ENCODE measurements at regions not wholly inside any gene's neighbourhood (a gene's known extent, or its start where the extent isn't known, plus 50 kb on each side); places are given as distances from the start of the nearest gene placed in this dataset.

GRCh38 chr5:67474597-67475238 lies 278.1 kb upstream of the CD180 start:
- no peaks in the 10 kb centered on the region for H4K20me1 ChIP-seq (ENCODE audit: control insufficient read depth, insufficient read depth)
- intact Hi-C loops (cut with micrococcal nuclease; ENCODE audit: unreplicated experiment), result no loop called here
- H3K4me2 ChIP-seq (ENCODE audit: control insufficient read depth, insufficient read depth), result no peak overlapping the region
- H3K27ac ChIP-seq (ENCODE audit: control insufficient read depth, insufficient read depth), result no peak overlapping the region
- WGBS (ENCODE audit: insufficient coverage, insufficient replicate concordance, low lambda C conversion rate, missing lambda C conversion rate), result 14% methylated on average over 8 of the region's 8 CpGs
- no peaks in the 10 kb centered on the region for H3K79me2 ChIP-seq (ENCODE audit: control insufficient read depth, insufficient read depth, low read length)
- FAIRE-seq, result no peak
- POLR2A ChIA-PET, result no interaction called here
- TF ChIP-seq HDAC2 (IDR thresholded peaks at IDR 0.05) (no peak), IKZF2 (IDR thresholded peaks at IDR 0.05) (no peak), POLR2A (IDR thresholded peaks at IDR 0.05; ENCODE audit: low read depth, low read length) (no peak)
- no peaks in the 10 kb centered on the region for H3K27me3 ChIP-seq (replicated peaks in 1 of 2; ENCODE audit: control insufficient read depth in 2 of 2, insufficient read depth in 2 of 2, low read length in 1 of 2)
- in situ Hi-C loops (cut with MboI), result no loop called here
- SMC1A ChIA-PET (ENCODE audit: uncharacterized antibody, unreplicated experiment), result no interaction called here
- H3K9me3 ChIP-seq (replicated peaks; ENCODE audit: control insufficient read depth, insufficient read depth, low read length), result no peaks in the 10 kb centered on the region
- no peak for ATAC-seq
- BruUV-seq (replicated peaks), result no TSS peak
- CTCF ChIA-PET, result interaction anchor here (0.5 to 0.7 kb wide), 2 partner anchors 54 to 579 kb away, joined by 3 to 4 read pairs; no protein-coding TSS in a partner anchor
- RAD21 ChIA-PET (ENCODE audit: unreplicated experiment), result no interaction called here
- no peak for DNase-seq (ENCODE audit: low read depth, low spot score)
- no peak overlapping the region for H2AFZ ChIP-seq (ENCODE audit: control insufficient read depth, low read depth, low read length)
- H3K9ac ChIP-seq (ENCODE audit: control insufficient read depth, insufficient read depth, low read length), result no peak overlapping the region
- H3K4me3 ChIP-seq, result no peak overlapping the region
- no peaks in the 10 kb centered on the region for H3K4me1 ChIP-seq (ENCODE audit: control insufficient read depth, insufficient read depth, low read length)
- H3K36me3 ChIP-seq (ENCODE audit: control insufficient read depth in 2 of 2, insufficient read depth in 2 of 2, low read length in 1 of 2), result no peaks in the 10 kb centered on the region

GRCh38 chr5:67467110-67467509 lies 270.5 kb upstream of the CD180 start:
- SMC1A ChIA-PET (ENCODE audit: uncharacterized antibody, unreplicated experiment), result no interaction called here
- H3K4me1 ChIP-seq (ENCODE audit: control insufficient read depth, insufficient read depth, low read length), result no peaks in the 10 kb centered on the region
- no peak overlapping the region for H3K4me2 ChIP-seq (ENCODE audit: control insufficient read depth, insufficient read depth)
- no peaks in the 10 kb centered on the region for H3K27me3 ChIP-seq (replicated peaks in 1 of 2; ENCODE audit: control insufficient read depth in 2 of 2, insufficient read depth in 2 of 2, low read length in 1 of 2)
- BruUV-seq (replicated peaks), result no TSS peak
- no peak overlapping the region for H3K27ac ChIP-seq (ENCODE audit: control insufficient read depth, insufficient read depth)
- no peaks in the 10 kb centered on the region for H4K20me1 ChIP-seq (ENCODE audit: control insufficient read depth, insufficient read depth)
- CTCF ChIA-PET, result no interaction called here
- POLR2A ChIA-PET, result no interaction called here
- no peak for FAIRE-seq
- intact Hi-C loops (cut with micrococcal nuclease; ENCODE audit: unreplicated experiment), result no loop called here
- RAD21 ChIA-PET (ENCODE audit: unreplicated experiment), result no interaction called here
- in situ Hi-C loops (cut with MboI), result no loop called here
- ATAC-seq, result no peak
- H3K9ac ChIP-seq (ENCODE audit: control insufficient read depth, insufficient read depth, low read length), result no peak overlapping the region
- TF ChIP-seq, protein P1, sequence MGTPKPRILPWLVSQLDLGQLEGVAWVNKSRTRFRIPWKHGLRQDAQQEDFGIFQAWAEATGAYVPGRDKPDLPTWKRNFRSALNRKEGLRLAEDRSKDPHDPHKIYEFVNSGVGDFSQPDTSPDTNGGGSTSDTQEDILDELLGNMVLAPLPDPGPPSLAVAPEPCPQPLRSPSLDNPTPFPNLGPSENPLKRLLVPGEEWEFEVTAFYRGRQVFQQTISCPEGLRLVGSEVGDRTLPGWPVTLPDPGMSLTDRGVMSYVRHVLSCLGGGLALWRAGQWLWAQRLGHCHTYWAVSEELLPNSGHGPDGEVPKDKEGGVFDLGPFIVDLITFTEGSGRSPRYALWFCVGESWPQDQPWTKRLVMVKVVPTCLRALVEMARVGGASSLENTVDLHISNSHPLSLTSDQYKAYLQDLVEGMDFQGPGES (IDR thresholded peaks at IDR 0.05), result no peak
- TF ChIP-seq ZSCAN29 (IDR thresholded peaks at IDR 0.05) (no peak), ZBTB4 (CRISPR knock-in tag; IDR thresholded peaks at IDR 0.05) (no peak), MTA2 (IDR thresholded peaks at IDR 0.05; ENCODE audit: low read depth) (no peak), USF1 (IDR thresholded peaks at IDR 0.05; ENCODE audit: borderline replicate concordance, extremely low read length, insufficient read depth, low read depth, low read length) (no peak), MXI1 (IDR thresholded peaks at IDR 0.05; ENCODE audit: low read depth, low read length) (no peak)
- no peaks in the 10 kb centered on the region; the same call in 2 of the 3 replicates for H3K9me3 ChIP-seq (replicated peaks; ENCODE audit: control insufficient read depth, insufficient read depth, low read length)
- no peaks in the 10 kb centered on the region for H3K36me3 ChIP-seq (ENCODE audit: control insufficient read depth in 2 of 2, insufficient read depth in 2 of 2, low read length in 1 of 2)
- no peak for DNase-seq (ENCODE audit: low read depth, low spot score)
- no peak overlapping the region for H2AFZ ChIP-seq (ENCODE audit: control insufficient read depth, low read depth, low read length)
- WGBS (ENCODE audit: insufficient coverage, insufficient replicate concordance, low lambda C conversion rate, missing lambda C conversion rate), result 53% methylated on average over 1 of the region's 1 CpG
- no peak overlapping the region for H3K4me3 ChIP-seq
- H3K79me2 ChIP-seq (ENCODE audit: control insufficient read depth, insufficient read depth, low read length), result no peaks in the 10 kb centered on the region
